Astrocyte (in vitro differentiated cells and primary cell): ENCODE measurements at regions not wholly inside any gene's neighbourhood (a gene's known extent, or its start where the extent isn't known, plus 50 kb on each side); places are given as distances from the start of the nearest gene placed in this dataset.

Experiments used
- DNase-seq: peaks from one replicate; pipeline ENCODE4 v3.0.0-alpha.2; 2010; ENCODE audit warnings: low read depth
- FAIRE-seq: peaks from 2 replicates; lab custom pipeline; 2011; peaks lifted over from hg19 to GRCh38; lab: Jason Lieb, UNC
- H2AFZ ChIP-seq: 2 replicates; pipeline ENCODE4 v1.6.0; 2012; ENCODE audit warnings: low read depth, low read length, inconsistent platforms
- H3K27ac ChIP-seq: 2 replicates; pipeline ENCODE4 v1.5.1; 2011; ENCODE audit warnings: low read depth, low read length, inconsistent platforms
- H3K27me3 ChIP-seq: 2 replicates; pipeline ENCODE4 v1.6.0; 2011; ENCODE audit warnings: low read length, inconsistent platforms; ENCODE audit not compliant: insufficient read depth
- H3K36me3 ChIP-seq: 2 replicates; pipeline ENCODE4 v1.5.1; 2011; ENCODE audit warnings: low read length, inconsistent platforms; ENCODE audit not compliant: insufficient read depth
- H3K4me1 ChIP-seq: 2 replicates; pipeline ENCODE4 v1.5.1; 2011; ENCODE audit warnings: low read length, inconsistent platforms; ENCODE audit not compliant: insufficient read depth
- H3K4me2 ChIP-seq: 2 replicates; pipeline ENCODE4 v1.6.0; 2012; ENCODE audit warnings: low read length, inconsistent platforms
- H3K4me3 ChIP-seq: 2 replicates; pipeline ENCODE4 v1.5.1; 2011; ENCODE audit warnings: low read depth, mild to moderate bottlenecking, low read length, inconsistent platforms; ENCODE audit not compliant: insufficient read depth
- H3K79me2 ChIP-seq: 2 replicates; pipeline ENCODE4 v1.6.0; 2012; ENCODE audit warnings: mild to moderate bottlenecking, low read length, inconsistent platforms; ENCODE audit not compliant: insufficient read depth
- H3K9ac ChIP-seq: 2 replicates; pipeline ENCODE4 v1.6.0; 2012; ENCODE audit warnings: mild to moderate bottlenecking, low read length, inconsistent platforms
- H3K9me3 ChIP-seq: 2 replicates; pipeline ENCODE4 v1.5.1; 2012; ENCODE audit warnings: low read depth, mild to moderate bottlenecking, low read length, inconsistent platforms; ENCODE audit not compliant: insufficient read depth
- H4K20me1 ChIP-seq: 2 replicates; pipeline ENCODE4 v1.6.0; 2012; ENCODE audit warnings: low read length, inconsistent platforms; ENCODE audit not compliant: insufficient read depth
- H3K27ac Mint-ChIP-seq: one replicate; pipeline ENCODE4 v1.8.0; 2021; ENCODE audit warnings: mild to moderate bottlenecking, mixed read lengths; ENCODE audit not compliant: unreplicated experiment
- H3K27me3 Mint-ChIP-seq: one replicate; pipeline ENCODE4 v1.8.0; 2021; ENCODE audit warnings: low read depth, mixed read lengths; ENCODE audit not compliant: unreplicated experiment
- H3K36me3 Mint-ChIP-seq: one replicate; pipeline ENCODE4 v1.8.0; 2021; ENCODE audit warnings: low read depth, mixed read lengths; ENCODE audit not compliant: unreplicated experiment
- H3K4me1 Mint-ChIP-seq: one replicate; pipeline ENCODE4 v1.8.0; 2021; ENCODE audit warnings: low read depth, mixed read lengths; ENCODE audit not compliant: unreplicated experiment
- H3K4me3 Mint-ChIP-seq: one replicate; pipeline ENCODE4 v1.8.0; 2021; ENCODE audit warnings: mild to moderate bottlenecking, moderate library complexity, mixed read lengths; ENCODE audit not compliant: unreplicated experiment
- H3K9me3 Mint-ChIP-seq: one replicate; pipeline ENCODE4 v1.8.0; 2021; ENCODE audit warnings: mild to moderate bottlenecking, mixed read lengths; ENCODE audit not compliant: unreplicated experiment
- EZH2 ChIP-seq: IDR thresholded peaks from 2 replicates; pipeline ENCODE4 v1.6.1; 2012; ENCODE audit warnings: mild to moderate bottlenecking, low read length, inconsistent platforms; ENCODE audit not compliant: insufficient read depth
- TF ChIP-seq, protein P1 (sequence below): IDR thresholded peaks from 2 replicates; pipeline ENCODE4 v1.5.1; 2011; ENCODE audit warnings: low read depth, mild to moderate bottlenecking, inconsistent platforms, low read length, moderate library complexity; ENCODE audit not compliant: insufficient read depth

GRCh38 chr21:17146426-17146825 is 366.4 kb upstream of the CXADR start:
- Histone ChIP-seq H3K36me3 (no peaks in the 10 kb centered on the region), H3K4me3 (no peak overlapping the region), H3K9me3 (no peaks in the 10 kb centered on the region), H3K4me2 (no peak overlapping the region), H3K4me1 (no peaks in the 10 kb centered on the region), H3K79me2 (no peaks in the 10 kb centered on the region), H3K27ac (no peak overlapping the region), H4K20me1 (no peaks in the 10 kb centered on the region), H3K9ac (no peak overlapping the region), H3K27me3 (no peaks in the 10 kb centered on the region), H2AFZ (no peak overlapping the region)
- Mint-ChIP-seq H3K4me3 (no peak overlapping the region), H3K4me1 (no peaks in the 10 kb centered on the region), H3K36me3 (no peaks in the 10 kb centered on the region), H3K27ac (no peak overlapping the region), H3K9me3 (peaks cover 2% of the 10 kb centered on the region), H3K27me3 (no peaks in the 10 kb centered on the region)
- TF ChIP-seq, protein P1, sequence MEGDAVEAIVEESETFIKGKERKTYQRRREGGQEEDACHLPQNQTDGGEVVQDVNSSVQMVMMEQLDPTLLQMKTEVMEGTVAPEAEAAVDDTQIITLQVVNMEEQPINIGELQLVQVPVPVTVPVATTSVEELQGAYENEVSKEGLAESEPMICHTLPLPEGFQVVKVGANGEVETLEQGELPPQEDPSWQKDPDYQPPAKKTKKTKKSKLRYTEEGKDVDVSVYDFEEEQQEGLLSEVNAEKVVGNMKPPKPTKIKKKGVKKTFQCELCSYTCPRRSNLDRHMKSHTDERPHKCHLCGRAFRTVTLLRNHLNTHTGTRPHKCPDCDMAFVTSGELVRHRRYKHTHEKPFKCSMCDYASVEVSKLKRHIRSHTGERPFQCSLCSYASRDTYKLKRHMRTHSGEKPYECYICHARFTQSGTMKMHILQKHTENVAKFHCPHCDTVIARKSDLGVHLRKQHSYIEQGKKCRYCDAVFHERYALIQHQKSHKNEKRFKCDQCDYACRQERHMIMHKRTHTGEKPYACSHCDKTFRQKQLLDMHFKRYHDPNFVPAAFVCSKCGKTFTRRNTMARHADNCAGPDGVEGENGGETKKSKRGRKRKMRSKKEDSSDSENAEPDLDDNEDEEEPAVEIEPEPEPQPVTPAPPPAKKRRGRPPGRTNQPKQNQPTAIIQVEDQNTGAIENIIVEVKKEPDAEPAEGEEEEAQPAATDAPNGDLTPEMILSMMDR: no peak
- no peak for TF ChIP-seq EZH2
- no peak for FAIRE-seq
- no peak for DNase-seq

- DNase-seq (no peak), FAIRE-seq (no peak)
- H3K9me3 Mint-ChIP-seq: no peaks in the 10 kb centered on the region
- H3K36me3 Mint-ChIP-seq: no peaks in the 10 kb centered on the region
- H3K4me3 Mint-ChIP-seq: no peak overlapping the region
- H3K9ac ChIP-seq: no peak overlapping the region
- no peak overlapping the region for H3K27ac Mint-ChIP-seq
- TF ChIP-seq, protein P1: no peak
- no peak for TF ChIP-seq EZH2
- no peak overlapping the region for H3K4me3 ChIP-seq
- no peaks in the 10 kb centered on the region for H3K4me1 ChIP-seq
- no peak overlapping the region for H2AFZ ChIP-seq
- H3K36me3 ChIP-seq: no peaks in the 10 kb centered on the region
- H4K20me1 ChIP-seq: no peaks in the 10 kb centered on the region
- H3K79me2 ChIP-seq: no peaks in the 10 kb centered on the region
- H3K27me3 Mint-ChIP-seq: no peaks in the 10 kb centered on the region
- H3K4me1 Mint-ChIP-seq: no peaks in the 10 kb centered on the region
- H3K27me3 ChIP-seq: no peaks in the 10 kb centered on the region
- H3K27ac ChIP-seq: no peak overlapping the region
- no peaks in the 10 kb centered on the region for H3K9me3 ChIP-seq
- no peak overlapping the region for H3K4me2 ChIP-seq
Measured at GRCh38 chr21:17159697-17160096, 353.1 kb upstream of the CXADR start.

- no peaks in the 10 kb centered on the region for H3K9me3 Mint-ChIP-seq
- no peak overlapping the region for H3K27ac Mint-ChIP-seq
- no peaks in the 10 kb centered on the region for H3K36me3 Mint-ChIP-seq
- Histone ChIP-seq H3K4me3 (no peak overlapping the region), H3K36me3 (no peaks in the 10 kb centered on the region), H3K79me2 (no peaks in the 10 kb centered on the region), H3K4me1 (no peaks in the 10 kb centered on the region), H3K27me3 (no peaks in the 10 kb centered on the region), H2AFZ (no peak overlapping the region), H3K27ac (no peak overlapping the region), H3K4me2 (no peak overlapping the region), H3K9ac (no peak overlapping the region), H3K9me3 (no peaks in the 10 kb centered on the region), H4K20me1 (no peaks in the 10 kb centered on the region)
- no peak overlapping the region for H3K4me3 Mint-ChIP-seq
- FAIRE-seq: no peak
- peaks cover 1% of the 10 kb centered on the region for H3K27me3 Mint-ChIP-seq
- H3K4me1 Mint-ChIP-seq: no peaks in the 10 kb centered on the region
- TF ChIP-seq EZH2: no peak
- TF ChIP-seq, protein P1: no peak
- no peak for DNase-seq
Measured at GRCh38 chr21:17185674-17186073, 327.2 kb upstream of the CXADR start.
